MM.1S (cell line): ENCODE measurements at regions not wholly inside any gene's neighbourhood (a gene's known extent, or its start where the extent isn't known, plus 50 kb on each side); places are given as distances from the start of the nearest gene placed in this dataset.

Source experiments
- EZH2phosphoT487 ChIP-seq: fragments of 300-600 bp; sonication (generic); IDR thresholded peaks from 2 replicates; pipeline ENCODE4 v1.6.1; 2018; ENCODE audit warnings: antibody characterized with exemption, low read length
- TF ChIP-seq, protein P1 (sequence below): fragments of 300-600 bp; sonication (generic); IDR thresholded peaks from 2 replicates; pipeline ENCODE4 v1.5.1; 2016; ENCODE audit warnings: antibody characterized with exemption, low read length, mixed read lengths

DNA sequence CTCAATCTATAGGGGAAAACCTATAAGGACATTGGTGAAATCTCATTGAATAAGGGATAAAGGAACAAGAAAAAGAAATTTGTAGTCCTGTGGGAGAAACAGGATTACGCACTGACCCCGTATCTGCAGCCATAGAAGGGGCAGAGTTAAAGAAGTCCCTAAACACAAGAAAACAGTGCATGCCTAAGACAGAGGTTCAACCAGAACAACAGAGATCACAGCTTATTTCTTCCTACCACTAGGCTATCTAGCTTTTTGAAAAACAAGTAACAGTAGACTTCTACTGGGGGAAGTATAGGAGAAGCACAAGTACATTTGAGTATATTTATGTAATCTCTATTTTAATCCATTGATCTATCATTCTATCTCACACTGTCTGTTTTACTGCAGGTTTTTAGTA lies 485.2 kb upstream of the REG3G start:
- TF ChIP-seq, protein P1, sequence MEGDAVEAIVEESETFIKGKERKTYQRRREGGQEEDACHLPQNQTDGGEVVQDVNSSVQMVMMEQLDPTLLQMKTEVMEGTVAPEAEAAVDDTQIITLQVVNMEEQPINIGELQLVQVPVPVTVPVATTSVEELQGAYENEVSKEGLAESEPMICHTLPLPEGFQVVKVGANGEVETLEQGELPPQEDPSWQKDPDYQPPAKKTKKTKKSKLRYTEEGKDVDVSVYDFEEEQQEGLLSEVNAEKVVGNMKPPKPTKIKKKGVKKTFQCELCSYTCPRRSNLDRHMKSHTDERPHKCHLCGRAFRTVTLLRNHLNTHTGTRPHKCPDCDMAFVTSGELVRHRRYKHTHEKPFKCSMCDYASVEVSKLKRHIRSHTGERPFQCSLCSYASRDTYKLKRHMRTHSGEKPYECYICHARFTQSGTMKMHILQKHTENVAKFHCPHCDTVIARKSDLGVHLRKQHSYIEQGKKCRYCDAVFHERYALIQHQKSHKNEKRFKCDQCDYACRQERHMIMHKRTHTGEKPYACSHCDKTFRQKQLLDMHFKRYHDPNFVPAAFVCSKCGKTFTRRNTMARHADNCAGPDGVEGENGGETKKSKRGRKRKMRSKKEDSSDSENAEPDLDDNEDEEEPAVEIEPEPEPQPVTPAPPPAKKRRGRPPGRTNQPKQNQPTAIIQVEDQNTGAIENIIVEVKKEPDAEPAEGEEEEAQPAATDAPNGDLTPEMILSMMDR: no peak
- TF ChIP-seq EZH2phosphoT487: no peak
